Left ventricle myocardium inferior (tissue), 1 donor: ENCODE measurements at regions not wholly inside any gene's neighbourhood (a gene's known extent, or its start where the extent isn't known, plus 50 kb on each side); places are given as distances from the start of the nearest gene placed in this dataset.

Experiments
- DNase-seq: peaks from one replicate; pipeline ENCODE4 v3.0.0-alpha.2; 2020
- H3K27ac ChIP-seq: fragments of 200-600 bp; replicated peaks from 2 replicates; pipeline ENCODE4 v1.8.0; 2021
- H3K27me3 ChIP-seq: fragments of 200-600 bp; 2 replicates; pipeline ENCODE4 v1.8.0; 2021; ENCODE audit warnings: low read depth
- H3K36me3 ChIP-seq: fragments of 200-600 bp; 2 replicates; pipeline ENCODE4 v1.8.0; 2021
- H3K4me1 ChIP-seq: fragments of 200-600 bp; 2 replicates; pipeline ENCODE4 v1.8.0; 2021
- H3K4me3 ChIP-seq: fragments of 200-600 bp; 2 replicates; pipeline ENCODE4 v1.8.0; 2021; ENCODE audit warnings: mild to moderate bottlenecking, moderate library complexity
- H3K9me3 ChIP-seq: fragments of 200-600 bp; replicated peaks from 2 replicates; pipeline ENCODE4 v1.8.0; 2021
- intact Hi-C: fragments of 100-400 bp; cut with micrococcal nuclease; formaldehyde crosslinking; loops from one replicate; pipeline ENCODE4 v1.11.0; 2022
- TF ChIP-seq, protein P1 (sequence below): fragments of 200-600 bp; IDR thresholded peaks from 2 replicates; pipeline ENCODE4 v1.8.0; 2021; ENCODE audit warnings: antibody characterized with exemption, mild to moderate bottlenecking, borderline replicate concordance
- donor health status: DM: no; HTN: yes; CAD: no; lungs with severe emphysema.

DNA sequence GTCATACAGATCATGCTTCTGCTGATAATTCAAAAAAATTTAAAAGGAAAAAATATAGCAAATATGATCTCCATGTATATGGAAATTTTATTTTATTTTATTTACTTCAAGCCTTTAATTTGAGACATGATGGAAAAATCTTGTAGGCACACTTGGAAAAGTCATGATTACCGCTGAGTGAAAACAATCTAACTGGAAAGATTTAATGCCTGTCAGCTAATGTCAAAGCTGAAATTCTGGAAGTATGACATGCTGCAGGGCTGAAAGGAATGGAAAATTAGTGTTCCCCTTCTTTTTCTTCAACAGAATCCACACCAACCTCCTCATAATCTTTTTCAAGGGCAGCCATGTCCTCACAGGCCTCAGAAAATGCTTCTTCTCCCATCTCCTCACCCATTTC, 58.2 kb downstream of the RPRM start:
- intact Hi-C loops = no loop called here
- no peaks in the 10 kb centered on the region for H3K36me3 ChIP-seq
- no peak for DNase-seq
- H3K9me3 ChIP-seq = no peaks in the 10 kb centered on the region
- H3K27me3 ChIP-seq = no peaks in the 10 kb centered on the region
- no peaks in the 10 kb centered on the region for H3K4me1 ChIP-seq
- TF ChIP-seq, protein P1, sequence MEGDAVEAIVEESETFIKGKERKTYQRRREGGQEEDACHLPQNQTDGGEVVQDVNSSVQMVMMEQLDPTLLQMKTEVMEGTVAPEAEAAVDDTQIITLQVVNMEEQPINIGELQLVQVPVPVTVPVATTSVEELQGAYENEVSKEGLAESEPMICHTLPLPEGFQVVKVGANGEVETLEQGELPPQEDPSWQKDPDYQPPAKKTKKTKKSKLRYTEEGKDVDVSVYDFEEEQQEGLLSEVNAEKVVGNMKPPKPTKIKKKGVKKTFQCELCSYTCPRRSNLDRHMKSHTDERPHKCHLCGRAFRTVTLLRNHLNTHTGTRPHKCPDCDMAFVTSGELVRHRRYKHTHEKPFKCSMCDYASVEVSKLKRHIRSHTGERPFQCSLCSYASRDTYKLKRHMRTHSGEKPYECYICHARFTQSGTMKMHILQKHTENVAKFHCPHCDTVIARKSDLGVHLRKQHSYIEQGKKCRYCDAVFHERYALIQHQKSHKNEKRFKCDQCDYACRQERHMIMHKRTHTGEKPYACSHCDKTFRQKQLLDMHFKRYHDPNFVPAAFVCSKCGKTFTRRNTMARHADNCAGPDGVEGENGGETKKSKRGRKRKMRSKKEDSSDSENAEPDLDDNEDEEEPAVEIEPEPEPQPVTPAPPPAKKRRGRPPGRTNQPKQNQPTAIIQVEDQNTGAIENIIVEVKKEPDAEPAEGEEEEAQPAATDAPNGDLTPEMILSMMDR = no peak
- H3K4me3 ChIP-seq = no peak overlapping the region
- H3K27ac ChIP-seq = no peak overlapping the region

DNA sequence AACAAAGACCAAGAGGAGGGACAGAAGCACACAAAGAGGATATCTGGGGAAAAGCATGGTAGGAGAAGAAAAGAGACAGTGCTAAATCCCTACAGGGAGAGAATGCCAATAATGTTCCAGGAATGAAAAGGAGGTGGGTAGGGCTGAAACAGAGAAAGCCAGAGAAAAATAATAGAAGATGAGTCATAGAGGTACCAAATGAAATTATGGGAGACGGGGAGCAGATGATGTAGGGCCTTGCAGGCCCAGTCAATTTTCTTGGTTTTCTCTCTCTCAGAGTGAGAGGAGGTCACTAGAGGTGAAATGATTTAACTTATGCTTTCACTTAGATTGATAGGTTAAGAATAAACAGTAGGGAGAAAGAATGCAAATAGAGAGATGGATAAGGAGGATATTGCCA, 61.5 kb downstream of the RPRM start:
- TF ChIP-seq, protein P1 = no peak
- H3K27me3 ChIP-seq = no peaks in the 10 kb centered on the region

DNA sequence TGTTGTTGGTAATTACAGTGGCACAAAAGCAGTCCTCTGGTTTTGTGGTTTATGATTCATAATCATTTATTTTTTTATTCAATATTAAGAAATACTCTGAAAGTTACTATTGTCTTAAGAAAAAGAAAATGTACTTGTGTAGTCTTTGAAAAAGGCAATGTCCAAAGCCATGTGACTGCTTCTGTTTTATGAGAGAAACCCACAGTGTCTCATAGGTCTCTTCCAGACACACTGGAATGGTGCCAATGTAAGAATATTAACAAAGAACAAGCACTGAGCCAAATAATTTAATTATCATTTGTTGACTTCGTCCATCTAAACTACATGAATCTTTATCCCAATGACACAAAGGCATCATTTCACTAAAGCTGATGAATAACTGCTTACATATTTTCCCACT, 62.5 kb downstream of the RPRM start:
- TF ChIP-seq, protein P1 = no peak
- Histone ChIP-seq H3K27me3 (no peaks in the 10 kb centered on the region), H3K27ac (no peak overlapping the region), H3K36me3 (no peaks in the 10 kb centered on the region), H3K4me1 (no peaks in the 10 kb centered on the region), H3K4me3 (no peak overlapping the region), H3K9me3 (no peaks in the 10 kb centered on the region)
- no peak for DNase-seq
- intact Hi-C loops = no loop called here

More for the DNA sequence above, 61.5 kb downstream of the RPRM start:
- intact Hi-C loops = no loop called here
- DNase-seq = no peak
- H3K4me3 ChIP-seq = no peak overlapping the region
- H3K27ac ChIP-seq = no peak overlapping the region
- no peaks in the 10 kb centered on the region for H3K9me3 ChIP-seq
- no peaks in the 10 kb centered on the region for H3K36me3 ChIP-seq
- H3K4me1 ChIP-seq = no peaks in the 10 kb centered on the region

DNA sequence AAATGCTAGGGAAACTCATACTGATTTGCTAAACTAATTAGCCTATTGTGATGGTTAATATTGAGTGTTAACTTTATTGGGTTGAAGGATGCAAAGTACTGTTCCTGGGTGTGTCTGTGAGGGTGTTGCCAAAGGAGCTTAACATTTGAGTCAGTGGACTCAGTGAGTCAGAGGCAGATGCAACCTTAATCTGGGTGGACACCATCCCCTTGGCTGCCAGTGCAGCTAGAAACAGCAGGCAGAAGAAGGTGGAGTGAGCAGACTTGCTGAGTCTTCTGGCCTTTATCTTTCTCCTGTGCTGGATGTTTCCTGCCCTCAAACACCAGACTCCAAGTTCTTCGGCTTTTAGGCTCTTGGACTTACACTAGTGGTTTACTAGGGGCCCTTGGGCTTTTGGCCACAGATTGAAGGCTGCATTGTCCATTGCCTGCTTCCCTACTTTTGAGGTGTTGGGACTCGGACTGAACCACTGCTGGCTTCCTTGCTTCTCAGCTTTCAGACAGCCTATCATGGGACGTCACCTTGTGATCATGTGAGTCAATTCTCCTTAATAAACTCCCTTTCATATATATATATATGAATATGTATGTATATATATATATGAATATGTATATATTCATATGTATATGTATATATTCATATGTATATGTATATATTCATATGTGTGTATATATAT, 69.7 kb downstream of the RPRM start:
- H3K9me3 ChIP-seq = no peaks in the 10 kb centered on the region
- no peak for DNase-seq
- H3K27ac ChIP-seq = no peak overlapping the region
- TF ChIP-seq, protein P1 = no peak
- H3K36me3 ChIP-seq = no peaks in the 10 kb centered on the region
- H3K4me1 ChIP-seq = no peaks in the 10 kb centered on the region
- intact Hi-C loops = no loop called here
- no peaks in the 10 kb centered on the region for H3K27me3 ChIP-seq
- H3K4me3 ChIP-seq = no peak overlapping the region

DNA sequence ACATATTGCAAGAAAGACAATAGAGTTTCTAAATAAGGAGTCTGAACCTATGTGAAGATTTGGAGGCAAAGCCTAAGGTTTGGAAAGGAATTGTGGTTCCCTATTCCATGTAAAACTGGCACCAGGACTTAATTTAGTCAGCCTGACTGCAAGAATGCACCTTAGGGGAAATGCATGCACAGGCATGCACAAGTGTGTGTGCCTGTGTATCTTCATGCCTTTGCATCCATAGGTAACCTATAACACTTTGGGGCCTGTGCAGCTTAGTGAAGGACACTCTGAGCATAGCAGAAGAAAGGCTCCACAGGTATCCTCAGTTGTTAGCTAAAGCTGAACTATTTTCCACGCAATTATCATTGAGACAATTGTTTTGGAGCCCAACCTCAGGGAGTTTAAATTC, 73.4 kb downstream of the RPRM start:
- TF ChIP-seq, protein P1 = no peak

More for the DNA sequence above, 73.4 kb downstream of the RPRM start:
- H3K9me3 ChIP-seq = no peaks in the 10 kb centered on the region
- H3K4me1 ChIP-seq = no peaks in the 10 kb centered on the region
- H3K36me3 ChIP-seq = no peaks in the 10 kb centered on the region
- H3K27ac ChIP-seq = no peak overlapping the region
- intact Hi-C loops = no loop called here
- no peak for DNase-seq
- no peak overlapping the region for H3K4me3 ChIP-seq
- no peaks in the 10 kb centered on the region for H3K27me3 ChIP-seq
